ENCODE measurements at regions not wholly inside any gene's neighbourhood (a gene's known extent, or its start where the extent isn't known, plus 50 kb on each side); places are given as distances from the start of the nearest gene placed in this dataset.

- no peak for TF ChIP-seq FOXA1 (IDR thresholded peaks at IDR 0.05)
- TF ChIP-seq SUZ12 (IDR thresholded peaks at IDR 0.05), result no peak
- no peak for TF ChIP-seq L3MBTL2 (conservative IDR thresholded peaks at IDR 0.05)
- TF ChIP-seq ELF4 (IDR thresholded peaks at IDR 0.05), result no peak
- TF ChIP-seq, protein P1, sequence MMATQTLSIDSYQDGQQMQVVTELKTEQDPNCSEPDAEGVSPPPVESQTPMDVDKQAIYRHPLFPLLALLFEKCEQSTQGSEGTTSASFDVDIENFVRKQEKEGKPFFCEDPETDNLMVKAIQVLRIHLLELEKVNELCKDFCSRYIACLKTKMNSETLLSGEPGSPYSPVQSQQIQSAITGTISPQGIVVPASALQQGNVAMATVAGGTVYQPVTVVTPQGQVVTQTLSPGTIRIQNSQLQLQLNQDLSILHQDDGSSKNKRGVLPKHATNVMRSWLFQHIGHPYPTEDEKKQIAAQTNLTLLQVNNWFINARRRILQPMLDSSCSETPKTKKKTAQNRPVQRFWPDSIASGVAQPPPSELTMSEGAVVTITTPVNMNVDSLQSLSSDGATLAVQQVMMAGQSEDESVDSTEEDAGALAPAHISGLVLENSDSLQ (IDR thresholded peaks at IDR 0.05), result no peak
Observed at GRCh38 chr7:97480772-97481390, 251.0 kb upstream of the TAC1 start.

Data from HEK293T (cell line).